Neural progenitor cell (in vitro differentiated cells): ENCODE measurements at regions not wholly inside any gene's neighbourhood (a gene's known extent, or its start where the extent isn't known, plus 50 kb on each side); places are given as distances from the start of the nearest gene placed in this dataset.

Source experiments
- DNase-seq: peaks from one replicate; pipeline ENCODE4 v3.0.0-alpha.2; 2016; ENCODE audit warnings: low spot score
- H2AFZ ChIP-seq: fragments of 200-600 bp; sonication (generic); replicated peaks from 2 replicates; pipeline ENCODE4 v1.6.1; 2016; ENCODE audit warnings: antibody characterized with exemption
- H3F3A ChIP-seq: fragments of 200-600 bp; sonication (generic); 2 replicates; pipeline ENCODE4 v1.6.1; 2016; ENCODE audit warnings: antibody characterized with exemption, low read depth
- H3K27ac ChIP-seq: fragments of 200-600 bp; sonication (generic); 2 replicates; pipeline ENCODE4 v1.5.1; 2016; ENCODE audit warnings: mild to moderate bottlenecking
- H3K27me3 ChIP-seq: fragments of 200-600 bp; sonication (generic); 2 replicates; pipeline ENCODE4 v1.6.1; 2016; ENCODE audit warnings: mild to moderate bottlenecking, moderate library complexity
- H3K36me3 ChIP-seq: fragments of 200-600 bp; sonication (generic); 2 replicates; pipeline ENCODE4 v1.5.1; 2016
- H3K4me1 ChIP-seq: fragments of 200-600 bp; sonication (generic); 2 replicates; pipeline ENCODE4 v1.6.1; 2016; ENCODE audit warnings: mixed run types
- H3K4me2 ChIP-seq: fragments of 200-600 bp; sonication (generic); 2 replicates; pipeline ENCODE4 v1.6.1; 2016
- H3K4me3 ChIP-seq: fragments of 200-600 bp; sonication (generic); 2 replicates; pipeline ENCODE4 v1.5.1; 2016
- H3K79me2 ChIP-seq: fragments of 200-600 bp; sonication (generic); 2 replicates; pipeline ENCODE4 v1.6.1; 2016; ENCODE audit warnings: low read depth
- H3K9ac ChIP-seq: fragments of 200-600 bp; sonication (generic); 2 replicates; pipeline ENCODE4 v1.6.1; 2016
- H3K9me3 ChIP-seq: fragments of 200-600 bp; sonication (generic); 2 replicates; pipeline ENCODE4 v1.5.1; 2016; ENCODE audit warnings: low read depth
- H4K20me1 ChIP-seq: fragments of 200-600 bp; sonication (generic); 2 replicates; pipeline ENCODE4 v1.6.1; 2016; ENCODE audit warnings: low read depth
- H3K27ac Mint-ChIP-seq: 3 replicates; pipeline ENCODE4 v1.8.0; 2021; ENCODE audit warnings: mixed read lengths
- H3K27me3 Mint-ChIP-seq: 2 replicates; pipeline ENCODE4 v1.8.0; 2022; ENCODE audit warnings: low read depth, mild to moderate bottlenecking, inconsistent platforms, moderate library complexity, mixed read lengths; ENCODE audit not compliant: insufficient read depth
- H3K36me3 Mint-ChIP-seq: 3 replicates; pipeline ENCODE4 v1.8.0; 2021; ENCODE audit warnings: mixed read lengths
- H3K4me1 Mint-ChIP-seq: 3 replicates; pipeline ENCODE4 v1.8.0; 2021; ENCODE audit warnings: mixed read lengths
- H3K4me3 Mint-ChIP-seq: 3 replicates; pipeline ENCODE4 v1.8.0; 2021; ENCODE audit warnings: mild to moderate bottlenecking, moderate library complexity, mixed read lengths
- H3K9me3 Mint-ChIP-seq: 3 replicates; pipeline ENCODE4 v1.8.0; 2020; ENCODE audit warnings: mixed read lengths
- CTCF ChIP-seq: fragments of 200-600 bp; sonication (generic); IDR thresholded peaks from 2 replicates; pipeline ENCODE4 v1.5.1; 2017; ENCODE audit warnings: antibody characterized with exemption, mild to moderate bottlenecking
- EZH2 ChIP-seq: fragments of 200-600 bp; sonication (generic); IDR thresholded peaks from 2 replicates; pipeline ENCODE4 v1.6.1; 2017; ENCODE audit warnings: antibody characterized with exemption, mild to moderate bottlenecking, moderate library complexity
- EZH2phosphoT487 ChIP-seq: fragments of 200-600 bp; sonication (generic); IDR thresholded peaks from 2 replicates; pipeline ENCODE4 v1.6.1; 2017; ENCODE audit warnings: antibody characterized with exemption

GRCh38 chr1:187413405-187414169 is 584.8 kb downstream of the PLA2G4A start:
- no peak overlapping the region for H3K27ac Mint-ChIP-seq
- H3K4me1 ChIP-seq, result peaks cover 10% of the 10 kb centered on the region

GRCh38 chr1:187415065-187415464 is 586.3 kb downstream of the PLA2G4A start:
- no peak overlapping the region for H3K9ac ChIP-seq
- no peaks in the 10 kb centered on the region for H3K9me3 ChIP-seq
- no peaks in the 10 kb centered on the region for H3K4me1 ChIP-seq
- no peaks in the 10 kb centered on the region for H3K27me3 ChIP-seq
- H3K27ac ChIP-seq, result no peak overlapping the region
- H3K9me3 Mint-ChIP-seq, result no peaks in the 10 kb centered on the region
- H3K4me1 Mint-ChIP-seq, result no peaks in the 10 kb centered on the region
- H3K4me3 ChIP-seq, result no peak overlapping the region
- no peak overlapping the region for H2AFZ ChIP-seq
- H3K27ac Mint-ChIP-seq, result no peak overlapping the region
- H4K20me1 ChIP-seq, result no peaks in the 10 kb centered on the region
- TF ChIP-seq EZH2phosphoT487, result no peak
- TF ChIP-seq EZH2, result no peak
- no peak for TF ChIP-seq CTCF
- H3K27me3 Mint-ChIP-seq, result no peaks in the 10 kb centered on the region
- no peaks in the 10 kb centered on the region for H3K36me3 Mint-ChIP-seq
- no peaks in the 10 kb centered on the region for H3K79me2 ChIP-seq
- H3K4me2 ChIP-seq, result no peak overlapping the region
- H3K4me3 Mint-ChIP-seq, result no peak overlapping the region
- DNase-seq, result no peak
- H3F3A ChIP-seq, result no peaks in the 10 kb centered on the region
- no peaks in the 10 kb centered on the region for H3K36me3 ChIP-seq

More at GRCh38 chr1:187413405-187414169, 584.8 kb downstream of the PLA2G4A start:
- Histone ChIP-seq H3F3A (peaks cover 2% of the 10 kb centered on the region), H3K36me3 (no peaks in the 10 kb centered on the region), H4K20me1 (no peaks in the 10 kb centered on the region), H3K4me3 (no peak overlapping the region), H3K79me2 (no peaks in the 10 kb centered on the region), H3K27me3 (no peaks in the 10 kb centered on the region), H3K9me3 (no peaks in the 10 kb centered on the region), H2AFZ (peak overlapping the region; percentile 40), H3K27ac (no peak overlapping the region), H3K9ac (no peak overlapping the region), H3K4me2 (no peak overlapping the region)
- H3K36me3 Mint-ChIP-seq, result no peaks in the 10 kb centered on the region
- no peak overlapping the region for H3K4me3 Mint-ChIP-seq
- no peaks in the 10 kb centered on the region for H3K27me3 Mint-ChIP-seq
- DNase-seq, result no peak
- peaks cover 3% of the 10 kb centered on the region for H3K4me1 Mint-ChIP-seq
- TF ChIP-seq CTCF (peak; percentile 58), EZH2 (no peak), EZH2phosphoT487 (no peak)
- H3K9me3 Mint-ChIP-seq, result no peaks in the 10 kb centered on the region

GRCh38 chr1:187417520-187417919 is 588.8 kb downstream of the PLA2G4A start:
- Histone ChIP-seq H3F3A (no peaks in the 10 kb centered on the region), H3K27me3 (no peaks in the 10 kb centered on the region), H3K4me1 (no peaks in the 10 kb centered on the region), H3K4me2 (no peak overlapping the region), H3K27ac (no peak overlapping the region), H4K20me1 (no peaks in the 10 kb centered on the region), H3K9me3 (no peaks in the 10 kb centered on the region), H3K4me3 (no peak overlapping the region), H3K36me3 (no peaks in the 10 kb centered on the region), H3K79me2 (no peaks in the 10 kb centered on the region), H2AFZ (no peak overlapping the region), H3K9ac (no peak overlapping the region)
- no peak for DNase-seq
- Mint-ChIP-seq H3K4me3 (no peak overlapping the region), H3K4me1 (no peaks in the 10 kb centered on the region), H3K9me3 (no peaks in the 10 kb centered on the region), H3K36me3 (no peaks in the 10 kb centered on the region), H3K27ac (no peak overlapping the region), H3K27me3 (no peaks in the 10 kb centered on the region)
- TF ChIP-seq CTCF, result no peak
